RWPE1 (cell line): ENCODE measurements at regions not wholly inside any gene's neighbourhood (a gene's known extent, or its start where the extent isn't known, plus 50 kb on each side); places are given as distances from the start of the nearest gene placed in this dataset.

Source experiments
- CTCF ChIA-PET: fragments of 350-600 bp; sonication (Branson Sonifier 250); formaldehyde crosslinking; extraction: SDS; loops from one replicate; lab custom pipeline; 2021; lab: Yijun Ruan, JAX
- POLR2A ChIA-PET: fragments of 400-600 bp; formaldehyde crosslinking; extraction: SDS; loops from one replicate; lab custom pipeline; 2020; ENCODE audit warnings: antibody characterized with exemption; ENCODE audit not compliant: low non-redundant PET; lab: Yijun Ruan, JAX
- DNase-seq: peaks from one replicate; pipeline ENCODE4 v3.0.0; 2012; ENCODE audit warnings: low spot score
- H3K27ac ChIP-seq: fragments of 450-650 bp; 2 replicates; pipeline ENCODE4 v1.5.1; 2017
- CTCF ChIP-seq: fragments of 450-650 bp; conservative IDR thresholded peaks from 2 replicates; pipeline ENCODE4 v1.5.1; 2017; ENCODE audit warnings: low read depth, mild to moderate bottlenecking

- CTCF ChIA-PET, result no interaction called here
- TF ChIP-seq CTCF, result no peak
- H3K27ac ChIP-seq, result no peak overlapping the region
- no peak for DNase-seq
- POLR2A ChIA-PET, result no interaction called here
Measured at GRCh38 chr20:21033817-21034216, 72.3 kb downstream of the LINC00237 start.

GRCh38 chr20:21031666-21032065, 74.5 kb downstream of the LINC00237 start:
- CTCF ChIA-PET, result interaction anchor here (0.7 kb wide), 1 partner anchor 1354 kb away, joined by 3 read pairs; no protein-coding TSS in a partner anchor
- TF ChIP-seq CTCF, result no peak
- DNase-seq, result no peak
- POLR2A ChIA-PET, result interaction anchor here (0.6 kb wide), 1 partner anchor 81 kb away, joined by 3 read pairs; no protein-coding TSS in a partner anchor
- H3K27ac ChIP-seq, result no peak overlapping the region

DNA sequence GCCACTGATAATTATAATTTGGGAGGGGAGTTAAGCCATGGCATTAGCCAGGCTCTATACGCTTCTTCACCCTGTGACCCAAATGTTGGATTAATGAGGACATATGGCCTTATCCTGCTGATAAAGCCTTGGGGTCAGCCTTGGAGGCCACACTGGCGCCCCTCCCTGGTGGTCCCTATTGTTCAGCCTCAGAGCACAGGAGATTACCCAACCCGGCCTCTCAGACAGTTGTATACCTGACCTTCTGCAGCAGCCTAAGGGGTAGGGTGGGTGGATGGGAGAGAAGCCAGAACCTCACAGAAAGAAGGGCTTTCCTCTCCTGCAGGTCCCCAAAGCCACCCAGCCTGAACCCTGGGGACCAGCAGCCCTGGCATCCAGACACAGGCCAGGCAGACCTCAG, 76.8 kb downstream of the LINC00237 start:
- CTCF ChIA-PET, result interaction anchor here (0.6 kb wide), 1 partner anchor 169 kb away, joined by 3 read pairs; no protein-coding TSS in a partner anchor
- H3K27ac ChIP-seq, result no peak overlapping the region
- TF ChIP-seq CTCF, result no peak
- DNase-seq, result no peak
- POLR2A ChIA-PET, result no interaction called here

DNA sequence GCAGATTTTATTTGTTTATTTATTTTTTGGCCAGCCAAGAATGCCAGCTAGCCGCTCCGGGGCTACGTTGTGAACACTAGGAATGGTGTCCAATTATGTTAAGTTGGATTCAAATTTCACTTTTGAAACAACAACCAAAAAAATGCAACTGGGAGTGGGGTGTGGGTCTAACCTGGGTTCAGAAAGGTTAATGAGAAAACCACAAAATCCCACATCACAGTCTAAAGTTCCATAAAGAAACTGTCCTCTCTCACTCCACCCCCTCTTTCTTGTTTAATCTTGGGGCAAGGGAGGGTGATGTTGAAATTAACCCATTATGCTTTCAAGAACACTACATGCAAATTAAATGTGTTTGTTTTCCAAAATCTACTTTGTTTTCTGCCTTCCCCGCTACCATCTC, 77.2 kb downstream of the LINC00237 start:
- ChIA-PET CTCF (no interaction called here), POLR2A (no interaction called here)
- no peak for DNase-seq
- no peak overlapping the region for H3K27ac ChIP-seq
- no peak for TF ChIP-seq CTCF

GRCh38 chr20:21028436-21028835, 77.7 kb downstream of the LINC00237 start:
- no peak overlapping the region for H3K27ac ChIP-seq
- no peak for DNase-seq
- POLR2A ChIA-PET, result no interaction called here
- TF ChIP-seq CTCF, result no peak
- CTCF ChIA-PET, result no interaction called here

DNA sequence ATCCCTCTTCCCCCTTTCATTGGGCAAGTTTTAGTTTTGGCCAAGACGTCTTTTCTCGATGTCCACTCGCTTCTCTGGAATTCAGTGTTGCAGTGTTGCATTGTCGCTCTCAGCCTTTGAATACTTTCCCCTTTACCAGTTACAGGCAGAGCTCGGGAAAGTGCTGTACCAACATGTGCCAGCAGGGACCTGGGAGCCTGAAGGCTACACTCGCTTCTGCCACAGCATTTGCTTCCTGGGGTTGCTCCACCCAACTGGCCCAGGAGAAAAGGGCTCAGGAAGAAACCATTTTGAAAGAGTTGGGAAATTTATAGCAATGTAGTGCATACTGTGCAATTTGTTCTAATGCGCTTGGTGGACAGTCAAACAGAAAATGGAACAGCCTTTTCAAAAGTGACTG, 78.6 kb downstream of the LINC00237 start:
- CTCF ChIA-PET, result interaction anchor here (0.5 to 0.6 kb wide), 2 partner anchors 17 to 49 kb away, joined by 3 to 4 read pairs; no protein-coding TSS in a partner anchor
- no peak for DNase-seq
- no peak for TF ChIP-seq CTCF
- H3K27ac ChIP-seq, result no peak overlapping the region
- POLR2A ChIA-PET, result no interaction called here

- ChIA-PET CTCF (interaction anchor here (0.5 kb wide), 1 partner anchor 50 kb away, joined by 3 read pairs; no protein-coding TSS in a partner anchor), POLR2A (no interaction called here)
- DNase-seq, result no peak
- TF ChIP-seq CTCF, result no peak
- H3K27ac ChIP-seq, result no peak overlapping the region
Measured at GRCh38 chr20:21026951-21027350, 79.2 kb downstream of the LINC00237 start.
